ENCODE measurements at regions not wholly inside any gene's neighbourhood (a gene's known extent, or its start where the extent isn't known, plus 50 kb on each side); places are given as distances from the start of the nearest gene placed in this dataset.

DNA sequence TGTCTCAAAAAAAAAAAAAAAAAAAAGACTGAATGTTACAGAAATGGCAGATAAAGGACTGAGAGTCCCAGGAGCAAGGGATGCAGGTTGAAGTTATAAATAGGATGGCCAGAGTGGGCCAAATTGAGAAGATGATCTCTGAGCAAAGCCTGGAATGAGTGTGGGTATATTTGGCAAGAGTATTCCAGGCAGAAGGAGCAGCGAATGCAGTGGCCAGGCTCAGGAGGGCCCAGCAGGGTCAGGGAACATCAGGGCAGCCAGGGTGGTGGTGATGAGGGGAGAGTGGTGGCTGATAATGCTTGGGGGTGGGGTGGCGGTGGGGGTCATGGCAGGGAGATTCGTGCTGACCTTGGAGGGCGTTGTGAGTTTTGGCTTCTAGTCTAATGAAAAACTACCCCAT, 141.3 kb upstream of the AGAP1 start:
- TF ChIP-seq CTCF (IDR thresholded peaks at IDR 0.05; ENCODE audit: low read length) (no peak), EZH2 (optimal IDR thresholded peaks at IDR 0.05; ENCODE audit: low read depth, low read length) (no peak), EZH2phosphoT487 (IDR thresholded peaks at IDR 0.05; ENCODE audit: low read length) (no peak)

Data from MM.1S (cell line).